ENCODE measurements at regions not wholly inside any gene's neighbourhood (a gene's known extent, or its start where the extent isn't known, plus 50 kb on each side); places are given as distances from the start of the nearest gene placed in this dataset.

- DNase-seq, result no peak
- intact Hi-C loops (cut with DNase I), result no loop called here
Observed at GRCh38 chr13:105660561-105660960, 874.9 kb downstream of the EFNB2 start.

GRCh38 chr13:105658431-105658830, 877.0 kb downstream of the EFNB2 start:
- intact Hi-C loops (cut with DNase I), result no loop called here

DNA sequence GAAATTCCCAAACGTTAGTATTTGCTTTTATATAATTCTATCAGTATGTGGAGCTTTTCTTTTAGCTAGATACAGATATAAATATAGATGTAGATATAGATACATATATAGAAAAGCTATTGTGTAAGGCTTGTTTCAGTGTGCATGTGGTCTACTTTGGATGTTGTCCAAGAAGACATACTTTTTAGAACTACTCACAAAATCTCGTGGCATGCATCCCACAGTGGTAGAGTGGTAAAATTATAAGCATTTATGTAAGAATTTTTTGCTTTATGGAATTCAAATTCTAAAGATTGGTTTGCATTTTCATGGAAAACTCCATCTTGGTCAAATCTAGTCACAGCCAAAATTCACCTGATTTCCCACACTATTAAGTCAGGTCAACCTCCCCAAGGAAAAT, 880.4 kb downstream of the EFNB2 start:
- intact Hi-C loops (cut with DNase I), result no loop called here
- no peak for DNase-seq

More at GRCh38 chr13:105658431-105658830, 877.0 kb downstream of the EFNB2 start:
- DNase-seq, result no peak

DNA sequence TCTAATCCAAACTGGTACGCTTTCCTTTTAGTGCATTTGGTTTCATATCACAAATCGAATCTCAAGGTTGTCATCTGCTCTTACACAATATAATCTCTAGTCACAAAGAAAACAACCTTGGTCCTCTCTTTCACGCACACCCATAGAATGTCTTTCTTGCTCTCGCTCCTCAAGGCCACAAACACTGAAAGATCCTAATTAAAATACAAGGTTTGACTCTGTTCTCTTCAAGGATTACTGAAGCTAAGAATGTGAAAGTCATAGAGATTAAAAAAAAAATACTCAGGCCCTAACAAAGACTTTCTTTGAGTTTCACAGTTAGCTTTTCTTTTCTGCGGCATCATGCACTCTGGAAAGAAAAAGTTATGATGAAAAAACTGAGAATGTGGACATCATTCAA, 891.5 kb downstream of the EFNB2 start:
- intact Hi-C loops (cut with DNase I), result no loop called here
- no peak for DNase-seq

DNA sequence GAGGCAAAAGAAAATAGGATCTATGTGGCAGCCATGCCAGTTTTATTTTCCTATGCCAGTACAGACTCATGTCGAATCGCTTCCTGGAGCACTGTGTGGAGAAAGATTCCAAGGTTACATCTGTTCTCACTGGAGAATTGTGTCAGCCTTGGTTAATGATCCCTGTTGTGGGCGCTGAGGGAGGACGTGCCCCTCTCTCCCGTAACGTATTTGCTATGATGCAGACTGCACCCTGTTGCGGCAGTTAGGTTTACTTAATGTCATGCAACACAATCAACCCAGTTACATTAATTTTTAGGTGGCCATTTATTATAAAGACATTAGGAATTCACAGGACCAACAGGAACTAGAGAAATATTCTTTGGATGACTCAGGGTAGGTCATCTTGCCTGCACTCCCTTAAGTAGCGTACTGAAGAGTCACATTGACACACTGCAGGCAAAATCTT, 892.9 kb downstream of the EFNB2 start:
- DNase-seq, result no peak
- intact Hi-C loops (cut with DNase I), result no loop called here

- DNase-seq, result no peak
- intact Hi-C loops (cut with DNase I), result no loop called here
Observed at GRCh38 chr13:105641121-105641520, 894.3 kb downstream of the EFNB2 start.

DNA sequence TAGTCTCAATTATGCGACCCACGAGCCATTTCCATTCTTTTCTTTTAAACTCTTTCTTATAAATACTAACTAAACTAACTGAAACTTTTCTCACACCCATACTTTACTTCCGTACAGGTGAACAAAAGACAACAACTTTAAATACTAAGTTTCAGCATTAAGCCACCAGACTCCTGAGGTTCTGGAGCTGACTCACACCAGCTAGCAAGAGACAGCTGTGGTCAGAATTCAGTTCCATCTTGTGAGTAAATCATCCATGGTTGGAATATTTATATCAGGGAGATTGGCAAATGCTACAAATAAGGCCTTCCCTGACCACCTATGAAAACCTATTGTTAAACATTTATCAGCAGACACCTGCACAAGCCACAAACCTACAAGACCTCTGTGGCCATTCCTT, 897.0 kb downstream of the EFNB2 start:
- intact Hi-C loops (cut with DNase I), result no loop called here
- no peak for DNase-seq

GRCh38 chr13:105634059-105634458, 901.4 kb downstream of the EFNB2 start:
- DNase-seq, result no peak
- intact Hi-C loops (cut with DNase I), result no loop called here

DNA sequence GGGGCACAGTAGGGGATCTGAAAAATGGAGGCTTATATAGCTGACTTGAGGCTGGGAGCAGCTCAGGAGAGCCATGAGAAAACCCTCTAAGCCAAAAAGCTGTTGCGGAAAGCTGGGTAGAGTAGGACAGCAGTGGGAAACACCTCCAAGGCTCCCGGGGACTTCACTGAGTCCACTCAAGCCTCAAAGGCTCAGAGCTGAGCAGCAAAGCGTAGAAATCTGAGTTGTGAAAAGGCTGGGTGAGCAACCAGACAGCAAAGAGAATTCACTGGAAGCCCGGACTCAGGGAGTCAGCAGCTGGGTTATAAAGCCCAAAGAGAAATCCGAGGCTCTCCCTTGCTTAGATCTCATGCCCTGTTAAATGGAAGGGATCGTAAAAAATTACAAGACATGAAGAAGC, 905.0 kb downstream of the EFNB2 start:
- no peak for DNase-seq
- intact Hi-C loops (cut with DNase I), result no loop called here

DNA sequence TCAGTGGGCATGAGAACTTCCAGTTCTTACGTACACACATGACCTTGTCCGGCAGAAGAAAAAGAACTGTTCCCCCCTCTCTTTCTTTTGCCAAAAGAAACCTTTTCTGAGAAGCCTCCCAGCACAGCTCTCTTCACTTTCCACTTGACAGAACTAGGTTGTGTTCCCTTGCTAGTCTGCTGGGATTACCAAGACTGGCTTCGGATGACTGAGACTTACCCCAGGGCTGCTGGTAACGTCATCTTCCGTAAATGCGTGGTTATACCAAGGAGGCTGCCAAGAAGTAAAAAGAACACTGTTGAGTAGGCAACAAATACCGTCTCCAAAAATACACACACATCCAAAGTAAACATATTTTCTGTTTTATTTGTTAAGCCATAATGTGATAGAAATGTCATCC, 908.2 kb downstream of the EFNB2 start:
- intact Hi-C loops (cut with DNase I), result no loop called here
- DNase-seq, result peak in 2 of 42 donors; percentile 8 to 9

GRCh38 chr13:105625691-105626090, 909.8 kb downstream of the EFNB2 start:
- no peak for DNase-seq
- intact Hi-C loops (cut with DNase I), result no loop called here

DNA sequence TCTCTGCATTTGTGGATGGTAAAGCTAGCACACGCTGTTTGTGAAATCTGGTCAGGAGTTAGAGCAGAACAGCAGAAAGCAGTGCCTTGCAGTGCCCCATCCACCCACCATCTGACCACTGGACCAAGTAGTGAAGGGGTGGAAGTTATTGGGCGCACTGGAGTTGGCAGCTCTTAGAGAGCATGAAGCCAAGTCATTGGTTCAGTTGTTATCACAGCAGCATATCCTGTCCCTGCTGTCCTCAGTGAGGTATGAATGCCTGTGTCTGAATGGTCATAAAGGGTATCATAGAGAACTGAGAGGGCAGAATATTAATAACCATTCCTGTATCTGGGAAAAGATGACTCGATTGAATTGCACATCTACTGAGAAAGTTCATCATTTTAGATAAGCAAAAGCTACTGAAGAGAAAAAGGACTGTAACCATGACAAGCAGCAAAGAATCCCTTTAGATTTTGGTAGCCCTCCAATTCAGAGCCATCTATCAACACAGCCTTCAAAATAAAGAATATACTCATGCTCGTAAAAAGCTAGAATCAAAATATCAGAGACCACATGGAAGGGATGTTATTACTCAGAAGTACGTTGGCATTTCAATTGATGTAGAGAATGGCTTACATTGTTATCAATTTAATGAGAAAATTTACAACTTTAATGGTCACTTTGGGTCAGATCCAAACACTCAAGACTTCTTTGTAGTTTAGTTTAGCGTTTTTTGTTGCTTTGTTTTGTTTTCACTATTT, 919.0 kb downstream of the EFNB2 start:
- intact Hi-C loops (cut with DNase I), result no loop called here
- DNase-seq, result no peak

DNA sequence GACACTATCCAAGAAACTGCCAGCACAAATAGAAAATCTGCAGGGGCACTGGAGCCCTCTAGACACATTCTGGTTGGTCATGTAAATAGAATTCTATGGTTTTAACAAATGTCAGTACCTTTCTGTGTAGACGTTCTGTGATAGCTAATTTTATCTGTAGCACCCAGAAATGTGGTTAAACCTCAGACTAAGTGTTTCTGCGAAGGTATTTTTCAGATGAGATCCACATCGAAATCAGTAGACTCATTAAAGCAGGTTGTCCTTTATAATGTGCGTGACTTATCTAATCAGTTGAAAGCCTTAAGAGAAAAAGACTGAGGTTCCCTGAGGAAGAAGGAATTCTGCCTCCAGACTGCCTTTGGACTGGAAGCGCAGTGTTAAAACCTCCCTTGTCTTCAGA, 922.9 kb downstream of the EFNB2 start:
- no peak for DNase-seq

DNA sequence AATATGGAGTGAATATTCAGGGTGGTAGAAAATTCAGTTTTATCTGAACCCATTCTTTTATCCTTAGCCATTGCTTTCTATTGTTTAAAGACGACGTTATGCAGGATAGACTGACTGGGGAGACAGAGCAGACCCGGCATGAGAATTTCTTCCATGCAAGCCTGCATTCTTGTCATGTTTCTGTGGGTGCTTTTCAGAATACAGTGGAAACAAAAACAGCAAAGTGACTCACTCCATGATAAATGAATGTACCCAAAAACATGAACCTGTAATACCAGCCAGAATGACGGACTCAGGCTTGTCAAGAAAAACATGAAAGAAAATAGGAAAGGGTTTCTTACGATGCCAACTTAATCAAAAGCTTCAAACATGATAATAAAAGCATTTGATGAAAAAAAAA, 924.0 kb downstream of the EFNB2 start:
- DNase-seq, result no peak
- intact Hi-C loops (cut with DNase I), result no loop called here

More for the DNA sequence above, 922.9 kb downstream of the EFNB2 start:
- intact Hi-C loops (cut with DNase I), result no loop called here

GRCh38 chr13:105608104-105608503, 927.4 kb downstream of the EFNB2 start:
- DNase-seq, result no peak
- intact Hi-C loops (cut with DNase I), result no loop called here

DNA sequence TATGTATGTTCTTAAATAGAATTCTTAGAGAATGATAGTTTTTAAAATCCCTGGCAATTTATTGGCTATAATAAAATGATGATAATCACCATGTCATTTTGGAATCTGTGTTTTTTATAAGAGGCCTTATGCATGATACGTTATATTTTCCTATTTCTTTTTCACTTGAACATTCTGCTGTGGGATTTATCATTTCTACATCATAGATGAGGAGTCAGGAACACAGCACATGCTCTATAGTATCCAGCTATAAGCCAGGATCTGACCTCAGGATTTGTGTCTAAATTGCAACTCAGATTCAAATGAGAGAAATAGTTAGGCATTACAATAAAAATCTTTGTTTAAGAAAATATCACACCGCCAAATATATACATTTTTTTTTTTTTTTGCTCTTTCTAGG, 928.0 kb downstream of the EFNB2 start:
- intact Hi-C loops (cut with DNase I), result no loop called here
- DNase-seq, result no peak

DNA sequence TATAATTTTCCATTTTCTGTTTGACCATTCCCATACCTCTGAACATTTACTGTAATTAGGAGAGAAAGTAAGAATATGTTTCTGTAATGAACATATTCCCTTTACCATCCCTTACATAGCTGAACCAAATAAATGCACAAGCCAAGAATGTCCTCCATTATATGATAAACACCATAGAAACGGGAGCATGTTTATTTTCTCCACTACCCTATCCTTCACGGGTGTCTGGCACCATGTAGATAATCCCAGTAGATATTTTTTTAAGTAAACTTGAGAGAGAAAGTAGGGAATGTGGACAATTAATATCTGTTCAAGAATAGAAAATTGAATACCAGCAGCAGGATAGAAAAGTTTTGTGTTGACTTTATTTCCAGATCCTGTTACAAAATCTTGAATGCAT, 928.4 kb downstream of the EFNB2 start:
- intact Hi-C loops (cut with DNase I), result no loop called here
- no peak for DNase-seq

GRCh38 chr13:105602956-105603670, 932.3 kb downstream of the EFNB2 start:
- DNase-seq, result no peak
- intact Hi-C loops (cut with DNase I), result no loop called here

DNA sequence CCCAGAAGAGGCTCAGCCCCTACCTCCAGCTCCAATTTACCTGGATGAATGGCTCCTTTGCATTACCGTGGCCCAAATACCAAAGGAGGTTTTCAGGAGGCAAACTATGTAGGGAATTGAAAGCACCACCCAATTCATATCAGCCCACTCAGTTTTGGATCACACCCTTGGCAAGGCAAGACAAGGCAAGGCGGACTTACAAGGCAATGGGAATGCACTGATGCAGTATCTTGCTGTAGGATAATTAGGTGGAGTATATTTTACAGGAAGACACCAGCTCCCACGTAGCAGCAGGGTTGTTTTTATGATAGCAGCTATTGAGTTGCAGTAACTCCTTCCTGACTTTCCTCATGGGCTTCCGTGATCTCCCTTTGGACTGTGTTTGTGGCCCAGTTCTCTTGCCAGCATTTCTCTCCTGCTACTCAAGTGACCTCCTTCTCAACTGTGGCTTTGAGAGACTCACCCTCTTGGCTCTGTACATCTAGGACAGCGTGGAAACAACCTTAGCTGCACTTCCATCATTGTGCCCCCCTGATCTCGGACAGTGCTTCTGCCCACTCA, 935.9 kb downstream of the EFNB2 start:
- intact Hi-C loops (cut with DNase I), result no loop called here
- DNase-seq, result no peak

- intact Hi-C loops (cut with DNase I), result no loop called here
- no peak for DNase-seq
Observed at GRCh38 chr13:105598529-105598928, 936.9 kb downstream of the EFNB2 start.

DNA sequence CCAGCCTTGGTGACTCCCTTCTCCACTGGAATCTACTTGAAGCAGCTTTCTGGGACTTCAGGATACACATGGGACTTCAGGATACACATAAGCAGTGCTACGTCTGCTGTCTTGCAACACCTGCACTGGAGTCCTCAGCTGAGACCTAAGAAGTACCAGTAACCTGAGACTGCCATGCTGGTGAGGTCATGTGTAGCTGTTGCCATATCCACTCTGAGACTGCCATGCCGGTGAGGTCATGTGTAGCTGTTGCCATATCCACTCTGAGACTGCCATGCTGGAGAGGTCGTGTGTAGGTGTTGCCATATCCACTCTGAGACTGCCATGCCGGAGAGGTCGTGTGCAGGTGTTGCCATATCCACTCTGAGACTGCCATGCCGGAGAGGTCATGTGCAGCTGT, 937.9 kb downstream of the EFNB2 start:
- intact Hi-C loops (cut with DNase I), result no loop called here

More for the DNA sequence above, 937.9 kb downstream of the EFNB2 start:
- DNase-seq, result no peak
